Adrenal gland (tissue), 9 donors: ENCODE measurements at regions not wholly inside any gene's neighbourhood (a gene's known extent, or its start where the extent isn't known, plus 50 kb on each side); places are given as distances from the start of the nearest gene placed in this dataset.

Experiments used
- DNase-seq, 7 donors: peaks; one replicate each; pipeline ENCODE4 v3.0.0-alpha.2; 2019 to 2020
- H3K27ac ChIP-seq, 5 donors: fragments of 200-600 bp; sonication (generic) in 4 of 5; 1 replicate in 3 of 5; 2 replicates in 2 of 5; pipeline versions ENCODE4 v1.5.1 to v1.8.0; 2016 to 2020; ENCODE audit warnings: mild to moderate bottlenecking in 1 of 5
- H3K27me3 ChIP-seq: fragments of 200-600 bp; 2 replicates; pipeline ENCODE4 v1.8.0; 2021
- H3K36me3 ChIP-seq, 2 donors: fragments of 200-600 bp; replicated peaks in 1 of 2; 1 replicate in 1 of 2; 2 replicates in 1 of 2; pipeline versions ENCODE4 v1.5.1 to v1.8.0; 2018 to 2022
- H3K4me1 ChIP-seq, 2 donors: fragments of 200-600 bp; replicated peaks in 1 of 2; 1 replicate in 1 of 2; 2 replicates in 1 of 2; pipeline versions ENCODE4 v1.5.1 to v1.8.0; 2018 to 2021
- H3K4me3 ChIP-seq, 4 donors: fragments of 200-600 bp; sonication (generic) in 3 of 4; one replicate each; pipeline ENCODE4 v1.5.1; 2016 to 2018
- H3K9me3 ChIP-seq, 3 donors: fragments of 200-600 bp; sonication (generic) in 1 of 3; replicated peaks in 1 of 3; 1 replicate in 2 of 3; 2 replicates in 1 of 3; pipeline versions ENCODE4 v1.5.1 to v1.8.0; 2016 to 2021
- CTCF ChIP-seq, 6 experiments: fragments of 450-650 bp in 4 of 6; fragments of 200-600 bp in 2 of 6; sonication (generic) in 1 of 6; IDR thresholded peaks; 1 replicate in 5 of 6; 2 replicates in 1 of 6; pipeline versions ENCODE4 v1.5.1 to v1.8.0; 2016 to 2021; ENCODE audit warnings: antibody characterized with exemption in 6 of 6, mild to moderate bottlenecking in 2 of 6, moderate library complexity in 1 of 6
- POLR2A ChIP-seq, 2 donors: fragments of 450-650 bp; IDR thresholded peaks; one replicate each; pipeline ENCODE4 v1.6.1; 2017; ENCODE audit warnings: antibody characterized with exemption in 2 of 2, mild to moderate bottlenecking in 2 of 2, moderate library complexity in 1 of 2
- WGBS, 4 donors: extraction: QIAGEN DNeasy Blood & Tissue Kit in 2 of 4; methylation state at CpG; one replicate each; pipeline versions ENCODE4 v1.1.5 to v1.1.7; 2013 to 2017; 5-methylcytosine and 5-hydroxymethylcytosine counted together
- intact Hi-C, 2 donors: fragments of 100-400 bp; cut with DNase I; formaldehyde crosslinking; loops; one replicate each; pipeline versions ENCODE4 v1.14.1 to v1.15.0; 2022 to 2023
- donor health status: healthy with polysubstance abuse.
- donor health status: Bipolar disorder and iron deficiency.
- donor health status: DM: yes; HTN: yes; CAD: no.
- donor health status: DM: no; HTN: no; CAD: no.
- donor health status: DM: no; HTN: no; CAD: no.

GRCh38 chr14:27096091-27096490, 498.3 kb upstream of the NOVA1 start:
- no peaks in the 10 kb centered on the region for H3K4me1 ChIP-seq
- no peak for TF ChIP-seq CTCF (IDR thresholded peaks at IDR 0.05)
- TF ChIP-seq POLR2A (IDR thresholded peaks at IDR 0.05): no peak
- intact Hi-C loops: no loop called here
- no peak for DNase-seq
- no peaks in the 10 kb centered on the region for H3K27me3 ChIP-seq
- H3K36me3 ChIP-seq: no peaks in the 10 kb centered on the region
- no peaks in the 10 kb centered on the region for H3K9me3 ChIP-seq
- 71 to 79% (median 77%) methylated on average over 4 of the region's 4 CpGs for WGBS, 4 donors
- no peak overlapping the region for H3K4me3 ChIP-seq
- no peak overlapping the region for H3K27ac ChIP-seq

GRCh38 chr14:27098451-27098850, 500.6 kb upstream of the NOVA1 start:
- intact Hi-C loops: no loop called here
- DNase-seq: no peak
- no peaks in the 10 kb centered on the region for H3K36me3 ChIP-seq
- no peak overlapping the region for H3K27ac ChIP-seq
- H3K4me3 ChIP-seq: no peak overlapping the region
- 43 to 47% (median 44%) methylated on average over 3 of the region's 3 CpGs for WGBS, 4 donors
- no peaks in the 10 kb centered on the region for H3K27me3 ChIP-seq
- no peaks in the 10 kb centered on the region for H3K4me1 ChIP-seq
- TF ChIP-seq CTCF (IDR thresholded peaks at IDR 0.05) (no peak), POLR2A (IDR thresholded peaks at IDR 0.05) (no peak)
- no peaks in the 10 kb centered on the region for H3K9me3 ChIP-seq

DNA sequence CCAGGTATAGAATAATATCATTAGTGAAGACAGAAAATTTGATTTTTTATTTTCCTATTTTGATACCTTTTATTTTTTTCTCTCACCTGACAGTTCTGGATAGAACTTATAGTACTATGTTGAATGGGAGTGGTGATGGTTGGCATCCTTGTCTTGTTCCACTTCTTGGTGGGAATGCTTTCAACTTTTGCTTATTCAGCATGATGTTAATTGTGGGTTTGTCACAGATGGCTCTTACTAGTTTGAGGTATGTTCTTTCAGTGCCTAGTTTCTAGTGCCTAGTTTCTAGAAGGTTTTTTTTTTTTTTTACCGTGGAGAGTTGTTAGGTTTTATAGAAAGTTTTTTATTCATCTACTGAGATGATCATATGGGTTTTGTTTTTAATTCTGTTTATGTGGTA, 516.3 kb upstream of the NOVA1 start:
- Histone ChIP-seq H3K4me3 (no peak overlapping the region), H3K36me3 (no peaks in the 10 kb centered on the region), H3K27me3 (no peaks in the 10 kb centered on the region), H3K4me1 (no peaks in the 10 kb centered on the region), H3K27ac (no peak overlapping the region), H3K9me3 (no peaks in the 10 kb centered on the region)
- DNase-seq: no peak
- whole genome bisulfite sequencing, 4 donors: 0% methylated on average over 1 of the region's 1 CpG
- intact Hi-C loops: no loop called here
- TF ChIP-seq CTCF (IDR thresholded peaks at IDR 0.05) (no peak), POLR2A (IDR thresholded peaks at IDR 0.05) (no peak)

DNA sequence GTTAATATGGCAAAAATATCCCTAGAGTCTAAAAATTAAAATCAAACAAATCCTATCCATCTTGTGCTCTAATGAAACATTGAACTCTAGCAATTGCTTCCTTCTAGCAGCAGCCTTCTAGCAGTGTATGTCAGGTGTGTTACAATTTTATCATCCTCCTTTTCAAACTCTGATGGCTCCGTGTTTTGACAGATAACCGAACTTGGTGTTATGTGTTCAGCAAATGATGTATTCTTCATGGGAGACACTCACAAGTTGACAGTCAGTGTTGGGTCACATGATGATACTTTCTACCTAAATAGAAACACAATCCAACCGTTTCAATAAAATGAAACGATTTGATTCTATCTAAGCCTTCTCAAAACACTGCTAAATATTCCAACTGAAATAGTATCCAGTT, 525.3 kb upstream of the NOVA1 start:
- H3K4me3 ChIP-seq: no peak overlapping the region
- no peak for DNase-seq
- WGBS, 4 donors: 71 to 85% (median 76%) methylated on average over 4 of the region's 4 CpGs
- no peaks in the 10 kb centered on the region for H3K9me3 ChIP-seq
- H3K27me3 ChIP-seq: no peaks in the 10 kb centered on the region
- intact Hi-C loops: no loop called here
- no peak overlapping the region for H3K27ac ChIP-seq
- TF ChIP-seq CTCF (IDR thresholded peaks at IDR 0.05) (no peak), POLR2A (IDR thresholded peaks at IDR 0.05) (no peak)
- no peaks in the 10 kb centered on the region for H3K4me1 ChIP-seq
- H3K36me3 ChIP-seq: no peaks in the 10 kb centered on the region
